GM19455 (cell line): ENCODE measurements at regions not wholly inside any gene's neighbourhood (a gene's known extent, or its start where the extent isn't known, plus 50 kb on each side); places are given as distances from the start of the nearest gene placed in this dataset.

Experiments
- ATAC-seq: cut with Tn5 transposase; IDR thresholded peaks from one replicate; pipeline ENCODE4 v1.9.1; 2021; ENCODE audit not compliant: unreplicated experiment

DNA sequence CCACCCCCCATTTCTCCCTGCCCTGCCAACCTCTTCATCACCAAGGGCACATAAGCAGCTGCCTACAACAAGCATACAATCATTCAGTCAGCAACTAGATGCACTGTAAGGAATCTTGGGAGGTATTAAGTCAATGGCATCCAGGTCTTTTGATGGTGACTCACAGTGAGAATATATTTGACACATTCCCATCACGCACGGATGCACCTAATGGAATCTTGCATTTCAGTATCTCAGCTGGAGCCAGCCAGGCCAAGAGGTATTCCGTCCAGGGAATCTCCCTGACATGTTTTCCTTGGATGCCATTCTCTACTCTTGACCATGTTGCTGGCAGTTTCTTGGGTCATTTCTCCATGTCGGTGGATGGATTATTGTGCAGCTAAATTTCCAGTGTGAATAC is 73.9 kb upstream of the CAPRIN2 start:
- ATAC-seq = no peak

DNA sequence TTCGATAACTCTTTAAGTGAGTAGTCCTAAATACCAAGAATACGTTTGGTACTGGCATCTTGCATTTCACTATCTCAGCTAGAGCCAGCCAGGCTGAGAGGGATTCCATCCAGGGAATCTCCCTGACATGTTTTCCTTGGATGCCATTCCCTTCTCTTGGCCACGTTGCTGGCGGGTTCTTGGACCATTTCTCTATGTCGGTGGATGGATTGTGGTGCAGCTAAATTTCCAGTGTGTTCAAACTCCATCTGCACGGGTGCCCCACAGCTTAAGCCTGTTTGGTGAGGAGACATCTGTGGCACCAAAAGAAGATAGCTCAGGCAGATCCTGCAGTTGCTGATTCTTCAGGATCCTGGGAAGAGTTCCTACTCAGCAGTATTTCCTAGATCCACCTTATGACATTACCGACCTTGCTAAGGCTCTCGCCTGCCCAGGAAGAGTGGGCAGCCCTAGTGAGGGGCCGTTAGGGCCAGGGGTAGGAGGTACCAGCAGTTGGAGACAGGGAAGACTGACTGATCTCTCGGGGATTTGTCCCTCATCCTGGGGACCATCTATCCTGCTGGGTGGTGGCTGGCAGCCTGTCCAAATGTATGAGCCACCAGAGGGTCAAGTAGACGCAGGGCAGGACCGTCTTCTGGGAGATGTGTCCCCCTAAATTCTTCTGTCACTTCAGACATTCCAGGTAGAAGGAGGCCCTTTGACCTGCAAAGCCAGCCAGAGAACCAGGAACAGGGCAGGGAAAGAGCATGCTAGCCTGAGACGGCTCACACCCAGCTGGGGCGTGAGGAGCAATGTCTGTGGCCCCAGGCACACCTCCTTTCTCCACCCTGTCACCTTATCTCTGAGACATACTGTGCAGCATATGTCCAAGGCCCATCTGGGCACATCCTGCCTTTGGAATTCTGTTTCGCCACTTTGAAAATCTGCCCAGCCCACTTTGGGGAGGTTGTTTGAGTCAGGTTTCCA is 72.6 kb upstream of the CAPRIN2 start:
- no peak for ATAC-seq

DNA sequence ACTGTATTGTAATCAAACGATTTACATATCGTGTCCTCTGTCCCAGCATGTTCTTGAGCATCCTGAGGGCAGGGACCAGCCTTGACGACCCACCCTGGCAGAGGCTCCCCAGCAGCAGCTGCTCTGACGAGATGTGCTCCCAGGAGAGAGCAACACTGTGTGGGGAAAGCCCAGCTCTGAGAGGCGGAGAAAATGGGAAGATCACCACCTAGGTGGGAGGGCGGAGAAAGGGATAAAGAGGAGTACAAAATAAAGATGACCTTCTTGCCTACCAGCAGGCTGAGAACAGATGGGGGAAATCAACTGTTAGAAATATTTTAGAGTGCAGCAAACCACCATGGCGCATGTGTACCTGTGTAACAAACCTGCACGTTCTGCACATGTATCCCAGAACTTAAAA is 71.5 kb upstream of the CAPRIN2 start:
- no peak for ATAC-seq

DNA sequence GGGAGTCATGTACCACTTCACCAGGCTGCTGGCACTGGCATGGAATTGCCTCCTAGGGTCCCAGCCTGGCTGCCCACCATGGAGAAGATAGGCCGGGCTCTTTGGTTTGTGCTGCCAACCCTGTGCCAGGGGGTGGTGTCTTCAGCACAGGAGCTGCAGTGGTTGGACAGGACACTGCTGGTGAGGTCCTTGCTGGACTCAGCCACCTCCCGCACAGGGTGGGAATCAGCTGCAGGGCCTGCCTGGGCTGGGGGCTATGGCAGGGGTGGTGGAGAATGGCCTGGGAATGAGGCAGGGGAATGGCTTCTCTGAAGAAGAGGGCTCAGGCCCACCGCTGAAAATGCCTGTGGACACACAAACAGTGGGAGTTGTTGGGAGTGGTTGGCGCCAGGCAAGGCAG is 70.6 kb upstream of the CAPRIN2 start:
- no peak for ATAC-seq

DNA sequence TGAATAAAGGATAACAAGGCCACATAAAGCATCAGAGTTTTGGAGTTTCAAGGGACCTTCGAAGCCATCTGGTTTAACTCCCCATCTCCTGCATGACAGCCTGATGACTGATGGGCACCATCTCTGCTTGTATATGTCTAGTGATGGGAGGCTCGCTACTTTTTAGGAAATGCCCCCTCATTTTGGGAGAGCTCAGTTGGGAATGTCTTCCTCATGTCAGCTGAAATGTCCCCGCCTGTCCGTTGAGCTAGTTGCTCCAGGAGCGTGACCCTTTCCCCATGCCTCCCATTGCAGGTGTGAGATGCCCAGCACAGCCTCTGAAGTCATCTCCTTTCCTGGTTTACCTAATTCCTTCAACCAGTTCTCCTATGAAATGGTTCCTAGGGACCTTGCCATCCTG is 69.6 kb upstream of the CAPRIN2 start:
- ATAC-seq = no peak

DNA sequence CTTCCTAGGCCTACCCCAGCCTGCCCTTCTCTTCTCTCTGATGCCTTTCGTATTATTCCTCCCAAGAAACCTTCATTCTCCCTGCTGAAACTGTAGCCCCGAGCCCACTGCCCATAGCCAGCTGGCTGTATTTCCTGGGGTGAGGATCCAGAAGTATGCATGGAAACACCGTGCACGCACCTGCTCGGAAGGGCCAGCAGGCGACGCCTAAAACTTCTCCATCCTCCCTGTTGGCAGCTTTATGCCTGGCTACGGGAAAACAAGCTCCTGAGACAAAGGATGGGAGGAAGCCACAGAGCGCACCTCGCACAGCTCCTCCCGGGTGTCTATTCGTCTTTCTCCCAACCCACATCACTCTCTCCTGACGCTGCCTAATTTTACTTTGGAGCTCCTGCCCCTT is 69.0 kb upstream of the CAPRIN2 start:
- no peak for ATAC-seq

DNA sequence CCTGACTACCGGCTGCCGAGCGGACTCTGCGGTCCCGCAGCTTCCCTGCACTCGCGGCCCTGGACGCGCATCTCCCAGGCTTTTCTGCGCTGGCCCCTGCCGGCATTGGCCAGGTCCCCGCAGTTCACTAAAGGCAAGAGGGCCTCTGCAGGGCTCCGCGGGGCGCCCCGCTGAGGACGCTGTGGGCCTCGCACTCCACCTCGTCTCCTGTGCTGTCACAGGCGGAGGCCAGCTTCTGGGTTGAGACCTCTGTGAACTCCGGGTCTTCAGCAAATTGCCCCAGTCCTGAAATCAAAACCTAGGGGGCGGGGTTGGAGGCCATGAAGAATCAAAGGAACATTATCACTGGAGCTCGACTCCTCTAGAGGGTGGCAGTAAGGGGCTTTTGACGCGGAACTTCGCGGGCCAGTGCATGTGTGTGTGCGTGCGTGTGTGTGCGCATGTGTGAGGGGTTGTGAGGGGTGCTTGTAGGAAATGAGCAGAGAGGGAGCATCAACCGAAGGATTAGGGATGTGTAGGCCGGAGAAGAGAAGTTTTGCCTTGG is 68.5 kb upstream of the CAPRIN2 start:
- ATAC-seq = peak; percentile 31

DNA sequence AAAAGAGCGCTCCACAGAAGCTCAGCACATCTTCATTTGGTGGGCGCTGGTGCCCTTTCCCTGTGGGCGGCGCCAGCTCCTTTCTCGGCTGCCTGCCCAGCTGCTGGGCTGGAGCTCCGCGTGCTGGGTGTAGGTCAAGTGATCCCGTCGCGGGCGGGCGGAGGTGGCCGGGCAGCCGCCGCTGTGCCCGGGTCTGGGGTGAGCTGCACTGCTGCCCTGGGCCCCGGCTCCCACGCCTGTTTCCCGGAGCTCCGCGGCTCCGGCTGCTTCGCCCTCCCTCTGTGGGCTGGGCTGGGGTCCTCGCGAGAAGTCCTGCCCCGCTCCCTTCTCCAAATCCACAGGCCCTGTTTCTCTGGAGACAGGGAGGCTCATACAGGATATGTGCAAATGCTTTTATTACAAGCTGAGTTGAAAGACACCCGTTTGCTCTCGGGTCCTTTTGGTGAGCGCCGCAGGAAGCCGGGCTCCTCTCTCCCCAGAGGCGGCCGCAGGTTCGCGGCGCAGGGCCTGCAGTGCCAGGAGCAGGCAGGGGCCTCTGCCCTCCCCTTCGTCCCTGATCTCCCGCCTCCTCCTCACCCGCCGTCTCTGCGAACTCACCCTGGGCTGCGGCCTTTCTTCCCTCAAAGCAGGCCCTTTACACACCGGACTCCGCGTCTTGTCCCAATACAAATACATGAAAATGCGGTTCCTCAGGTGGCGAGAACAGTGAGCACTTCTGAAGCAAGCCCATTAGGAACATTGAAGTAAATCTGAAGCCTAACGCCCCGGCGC is 67.8 kb upstream of the CAPRIN2 start:
- ATAC-seq = peak; percentile 60

DNA sequence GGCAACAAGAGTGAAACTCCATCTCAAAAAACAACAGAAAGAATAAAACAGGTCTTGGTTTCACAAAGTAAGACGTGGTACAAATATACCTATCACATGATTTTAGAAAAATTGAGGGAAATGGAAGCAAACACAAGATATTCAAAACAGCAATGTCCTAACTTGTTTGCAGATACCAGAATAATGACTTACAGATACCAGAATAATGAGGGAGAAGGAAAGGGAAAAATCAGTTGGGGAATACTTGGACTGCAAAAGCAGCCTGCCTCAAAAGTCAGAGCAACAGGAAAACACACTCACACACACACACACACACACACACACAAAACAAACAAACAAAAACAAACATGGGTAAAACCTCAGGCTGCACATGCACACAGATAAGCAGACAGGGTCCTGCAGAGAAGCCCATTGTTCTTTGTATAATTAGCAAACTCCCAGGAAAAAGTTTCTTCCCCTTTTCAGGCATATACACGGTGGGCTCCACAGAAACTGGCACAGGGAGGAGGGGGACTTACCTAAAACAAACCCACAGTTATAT is 65.7 kb upstream of the CAPRIN2 start:
- no peak for ATAC-seq

DNA sequence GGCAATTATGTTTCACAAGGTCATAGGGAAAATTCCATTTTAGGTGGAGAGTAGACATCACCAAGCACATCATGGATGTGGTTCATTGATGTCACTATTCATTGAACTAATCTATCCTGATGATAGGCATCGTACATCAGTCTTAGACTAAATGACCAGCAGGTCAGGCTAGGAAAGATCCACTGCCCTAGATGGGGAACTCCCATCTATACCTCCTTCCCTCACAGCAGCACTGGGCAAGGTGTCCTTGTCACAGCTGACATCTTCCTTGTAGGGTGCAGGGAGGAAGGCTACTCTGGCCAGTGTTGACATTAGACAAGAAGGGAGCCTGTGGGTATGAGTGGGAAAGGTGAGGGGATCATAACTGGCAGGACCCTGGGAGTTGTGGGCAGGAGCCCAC is 63.8 kb upstream of the CAPRIN2 start:
- no peak for ATAC-seq

DNA sequence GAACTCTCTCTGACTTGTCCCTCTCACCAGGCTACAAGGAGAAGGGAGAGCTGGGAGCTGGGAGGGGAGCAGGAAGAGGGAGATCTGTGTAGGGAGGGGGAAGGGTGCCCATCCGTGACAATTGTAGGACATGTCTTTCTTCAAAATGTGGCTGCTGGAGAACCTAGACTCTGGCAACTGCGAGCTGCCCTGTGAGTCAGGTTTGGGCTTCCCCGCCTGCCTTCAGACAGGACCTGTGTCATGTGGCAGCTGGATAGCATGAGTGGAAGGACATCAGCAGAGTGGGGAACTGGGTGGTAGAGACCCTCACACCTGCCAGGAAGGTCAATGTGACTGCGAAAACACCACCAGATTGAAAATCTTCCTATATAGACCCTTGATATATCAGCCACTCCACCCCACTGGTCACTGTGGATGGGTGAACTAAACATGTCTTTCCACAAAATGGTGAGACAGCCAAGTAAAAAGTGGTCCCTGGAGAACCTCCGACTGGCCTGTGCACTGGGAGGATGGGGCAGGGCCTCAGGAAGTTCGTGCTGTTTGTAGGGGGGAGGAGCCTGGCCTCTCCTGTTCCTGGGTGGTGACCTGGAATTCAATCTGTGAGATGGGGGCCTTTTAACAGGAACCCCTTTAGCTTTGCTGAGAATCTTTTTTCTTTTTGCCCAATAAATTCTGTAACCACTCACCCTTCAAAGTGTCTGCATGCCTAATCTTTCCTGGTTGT is 62.2 kb upstream of the CAPRIN2 start:
- ATAC-seq = no peak

DNA sequence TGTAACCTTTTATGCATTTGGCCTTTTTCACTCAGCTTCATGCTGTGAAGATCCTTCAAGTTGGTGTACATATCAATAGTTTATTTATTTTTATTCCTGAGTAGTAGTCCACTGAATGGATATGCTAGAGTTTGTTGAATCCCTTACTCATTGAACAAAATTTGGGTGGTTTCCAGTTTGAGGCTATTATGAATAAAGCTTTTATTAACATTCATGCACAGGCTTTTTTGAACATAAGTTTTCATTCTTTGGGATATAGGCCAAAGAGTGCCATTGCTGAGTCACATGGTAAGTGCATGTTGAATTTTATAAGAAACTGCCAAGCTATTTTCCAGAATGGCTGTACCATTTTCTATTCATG is 59.5 kb upstream of the CAPRIN2 start:
- ATAC-seq = no peak

DNA sequence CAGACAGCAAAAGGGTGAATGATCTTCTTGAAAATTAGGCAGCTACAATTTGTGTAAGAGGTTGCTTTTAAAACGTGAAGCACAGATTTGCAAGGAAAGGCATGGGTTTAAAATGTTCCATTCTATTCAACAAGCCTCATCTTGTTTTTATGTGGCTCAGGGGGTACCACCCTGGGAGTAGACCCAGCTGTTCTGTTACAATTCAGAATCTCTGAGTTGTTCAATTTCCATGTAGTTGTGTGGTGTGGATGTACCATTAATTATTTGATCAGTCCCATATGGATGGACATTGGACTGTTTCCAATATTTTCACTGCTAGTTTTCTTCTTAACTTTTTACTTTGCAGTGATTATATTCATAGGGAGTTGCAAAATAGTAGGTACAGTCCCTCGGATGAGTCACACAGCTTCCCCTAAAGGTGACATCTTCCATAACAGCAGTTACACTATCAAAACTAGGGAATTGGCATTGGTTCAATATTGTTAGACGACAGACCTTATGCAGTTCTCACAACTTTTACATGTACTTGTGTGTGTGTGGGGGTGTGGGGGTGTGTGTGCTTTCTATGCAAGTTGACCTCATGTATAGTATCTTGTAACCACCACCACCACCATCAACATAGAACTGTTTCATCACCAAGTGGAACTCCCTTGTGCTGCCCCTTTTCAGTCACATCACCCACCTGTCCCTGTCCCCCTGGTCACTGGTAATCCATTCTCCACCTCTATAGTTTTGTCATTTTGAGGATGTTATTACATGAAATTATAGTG is 59.0 kb upstream of the CAPRIN2 start:
- no peak for ATAC-seq

DNA sequence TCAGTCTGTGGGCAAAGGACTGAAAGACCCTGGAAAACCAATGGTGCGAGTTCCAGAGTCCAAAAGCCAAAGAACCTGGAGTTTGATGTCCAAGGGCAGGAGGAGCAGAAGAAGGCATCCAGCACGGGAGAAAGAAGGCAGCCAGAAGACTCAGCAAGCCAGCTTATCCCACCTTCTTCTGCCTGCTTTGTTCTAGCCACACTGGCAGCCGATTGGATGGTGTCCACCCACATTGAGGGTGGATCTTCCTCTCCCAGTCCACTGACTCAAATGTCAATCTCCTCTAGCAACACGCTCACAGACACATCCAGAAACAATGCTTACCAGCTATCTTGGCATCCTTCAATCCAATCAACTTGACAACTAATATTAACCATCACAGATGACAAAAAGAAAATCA is 57.2 kb upstream of the CAPRIN2 start:
- ATAC-seq = no peak

DNA sequence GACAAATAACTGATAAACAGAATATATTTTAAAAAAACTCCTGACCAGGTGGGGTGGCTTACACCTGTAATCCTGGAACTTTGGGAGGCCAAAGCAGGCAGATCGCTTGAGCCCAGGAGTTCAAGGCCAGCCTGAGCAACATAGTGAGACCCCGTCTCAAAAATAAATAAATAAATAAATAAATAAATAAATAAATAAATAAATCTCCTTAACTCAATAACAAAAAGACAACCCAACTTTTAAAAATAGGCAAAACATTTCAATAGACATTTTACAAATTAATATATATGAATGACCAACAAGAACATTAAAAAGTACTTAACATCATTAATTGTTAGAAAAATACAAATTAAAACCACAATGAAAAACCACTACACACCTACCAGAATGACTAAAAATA is 56.2 kb upstream of the CAPRIN2 start:
- ATAC-seq = no peak

DNA sequence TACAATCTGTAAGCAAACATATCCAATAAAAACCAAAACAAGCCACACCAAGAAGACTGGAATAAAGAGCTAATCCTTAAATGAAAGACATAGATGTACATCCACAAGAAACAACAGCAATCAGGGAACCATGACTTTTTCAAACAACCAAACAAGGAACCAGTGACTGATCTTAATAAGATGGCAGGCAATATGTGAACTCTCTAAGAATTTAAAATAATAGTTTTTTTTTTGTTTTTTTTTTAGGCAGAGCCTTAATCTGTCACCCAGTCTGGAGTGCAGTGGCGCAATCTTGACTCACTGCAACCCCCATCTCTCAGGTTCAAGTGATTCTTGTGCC is 52.9 kb upstream of the CAPRIN2 start:
- ATAC-seq = no peak

DNA sequence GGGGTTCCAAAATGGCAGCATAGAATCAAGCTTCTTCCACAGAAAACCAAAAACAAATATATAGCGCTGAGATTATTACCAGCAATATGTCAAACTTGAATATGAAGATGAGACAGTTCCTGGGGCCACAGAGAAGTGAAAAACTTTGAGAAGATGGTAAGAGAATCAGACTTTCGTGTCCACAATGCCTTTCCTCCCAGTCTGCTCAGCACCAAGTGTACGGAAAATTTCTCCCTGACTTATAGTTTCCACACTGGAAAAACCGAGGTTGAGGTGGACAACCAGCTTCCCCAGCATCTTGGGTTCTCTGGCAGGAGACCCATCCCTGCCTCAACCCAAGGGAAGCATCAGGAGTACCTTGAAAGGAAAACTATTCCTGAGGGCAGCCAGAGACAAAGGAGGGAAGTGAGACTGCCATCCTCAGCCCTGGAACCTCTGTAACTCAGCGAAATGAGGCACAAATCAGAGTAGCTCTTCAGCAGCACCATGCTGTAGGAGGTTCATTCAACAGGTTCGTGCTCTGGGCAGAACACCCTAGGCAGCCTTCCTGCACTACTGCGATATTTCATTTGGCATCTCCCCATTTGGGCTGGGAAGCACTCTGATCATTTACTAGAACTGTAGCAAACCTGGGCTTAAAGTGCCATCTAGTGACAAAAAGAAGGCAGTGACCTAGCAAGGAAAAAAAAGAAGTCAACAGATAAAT is 52.4 kb upstream of the CAPRIN2 start:
- peak; percentile 72 for ATAC-seq

DNA sequence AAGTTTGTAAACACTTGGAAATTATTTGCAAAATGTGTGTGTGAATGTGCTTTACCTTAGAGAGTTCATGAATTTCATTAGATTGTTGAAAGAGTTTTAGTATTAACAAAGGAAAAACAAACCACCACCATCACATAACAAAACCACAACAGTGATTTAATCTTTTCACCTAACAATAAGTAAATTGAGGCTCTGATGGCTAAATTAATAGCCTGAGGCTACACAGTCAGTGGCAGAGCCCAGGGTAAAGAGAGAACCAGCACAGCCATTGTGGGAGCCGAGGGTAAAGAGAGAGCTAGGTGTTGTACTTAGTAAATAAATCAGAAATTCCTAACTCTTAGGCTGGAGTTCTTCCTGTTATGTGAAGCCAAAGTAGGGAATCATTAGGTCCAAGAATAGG is 51.2 kb upstream of the CAPRIN2 start:
- ATAC-seq = no peak
